ENCODE measurements at regions not wholly inside any gene's neighbourhood (a gene's known extent, or its start where the extent isn't known, plus 50 kb on each side); places are given as distances from the start of the nearest gene placed in this dataset.
"Not testable (repeated sequence)": the region's sequence is repeated elsewhere in the genome, so short reads cannot be mapped to it uniquely, and the experiment has no call there.

GRCh38 chr2:179385756-179386155, 121.1 kb upstream of the SESTD1 start:
- not testable (repeated sequence) for DNase-seq (ENCODE audit: low read depth); H3K4me3 ChIP-seq (ENCODE audit: control insufficient read depth, low read depth, low read length)

- no peak for DNase-seq (ENCODE audit: low read depth)
- no peak for TF ChIP-seq CTCF (conservative IDR thresholded peaks at IDR 0.05; ENCODE audit: control insufficient read depth, insufficient read depth, low read depth, low read length)
- H3K4me3 ChIP-seq (ENCODE audit: control insufficient read depth, low read depth, low read length): no peak overlapping the region
Observed at GRCh38 chr2:179383975-179384374, 119.3 kb upstream of the SESTD1 start.

- DNase-seq (ENCODE audit: low read depth): peak; percentile 3
- H3K4me3 ChIP-seq (ENCODE audit: control insufficient read depth, low read depth, low read length): no peak overlapping the region
- no peak for TF ChIP-seq CTCF (conservative IDR thresholded peaks at IDR 0.05; ENCODE audit: control insufficient read depth, insufficient read depth, low read depth, low read length)
Observed at GRCh38 chr2:179377296-179377695, 112.7 kb upstream of the SESTD1 start.

- no peak overlapping the region for H3K4me3 ChIP-seq (ENCODE audit: control insufficient read depth, low read depth, low read length)
- TF ChIP-seq CTCF (conservative IDR thresholded peaks at IDR 0.05; ENCODE audit: control insufficient read depth, insufficient read depth, low read depth, low read length): no peak
- peak; percentile 9 for DNase-seq (ENCODE audit: low read depth)
Observed at GRCh38 chr2:179376881-179377280, 112.2 kb upstream of the SESTD1 start.

GRCh38 chr2:179373816-179374215, 109.2 kb upstream of the SESTD1 start:
- DNase-seq (ENCODE audit: low read depth): no peak
- no peak for TF ChIP-seq CTCF (conservative IDR thresholded peaks at IDR 0.05; ENCODE audit: control insufficient read depth, insufficient read depth, low read depth, low read length)

GRCh38 chr2:179365561-179365960, 100.9 kb upstream of the SESTD1 start:
- not testable (repeated sequence) for H3K4me3 ChIP-seq (ENCODE audit: control insufficient read depth, low read depth, low read length); DNase-seq (ENCODE audit: low read depth)

More at GRCh38 chr2:179373816-179374215, 109.2 kb upstream of the SESTD1 start:
- no peak overlapping the region for H3K4me3 ChIP-seq (ENCODE audit: control insufficient read depth, low read depth, low read length)

- H3K4me3 ChIP-seq (ENCODE audit: control insufficient read depth, low read depth, low read length): no peak overlapping the region
- DNase-seq (ENCODE audit: low read depth): peak; percentile 46
- no peak for TF ChIP-seq CTCF (conservative IDR thresholded peaks at IDR 0.05; ENCODE audit: control insufficient read depth, insufficient read depth, low read depth, low read length)
Observed at GRCh38 chr2:179355881-179356280, 91.2 kb upstream of the SESTD1 start.

GRCh38 chr2:179354739-179355537, 90.3 kb upstream of the SESTD1 start:
- DNase-seq (ENCODE audit: low read depth): peak; percentile 32
- H3K4me3 ChIP-seq (ENCODE audit: control insufficient read depth, low read depth, low read length): no peak overlapping the region
- peak; percentile 55 for TF ChIP-seq CTCF (conservative IDR thresholded peaks at IDR 0.05; ENCODE audit: control insufficient read depth, insufficient read depth, low read depth, low read length)
